HEK293T (cell line): ENCODE measurements at regions not wholly inside any gene's neighbourhood (a gene's known extent, or its start where the extent isn't known, plus 50 kb on each side); places are given as distances from the start of the nearest gene placed in this dataset.

Source experiments
- ARNT ChIP-seq: fragments of 450-650 bp; IDR thresholded peaks from 2 replicates; pipeline ENCODE4 v1.6.1; 2017; ENCODE audit warnings: mild to moderate bottlenecking
- SP1 ChIP-seq: fragments of 450-650 bp; IDR thresholded peaks from 2 replicates; pipeline ENCODE4 v1.6.1; 2017
- SUZ12 ChIP-seq: fragments of 450-650 bp; IDR thresholded peaks from 2 replicates; pipeline ENCODE4 v1.6.1; 2016; ENCODE audit warnings: mild to moderate bottlenecking
- TARDBP ChIP-seq: fragments of 450-650 bp; IDR thresholded peaks from 2 replicates; pipeline ENCODE4 v1.6.1; 2016
- TF ChIP-seq, protein P1 (sequence below): fragments of 450-650 bp; IDR thresholded peaks from 2 replicates; pipeline ENCODE4 v1.6.1; 2016

DNA sequence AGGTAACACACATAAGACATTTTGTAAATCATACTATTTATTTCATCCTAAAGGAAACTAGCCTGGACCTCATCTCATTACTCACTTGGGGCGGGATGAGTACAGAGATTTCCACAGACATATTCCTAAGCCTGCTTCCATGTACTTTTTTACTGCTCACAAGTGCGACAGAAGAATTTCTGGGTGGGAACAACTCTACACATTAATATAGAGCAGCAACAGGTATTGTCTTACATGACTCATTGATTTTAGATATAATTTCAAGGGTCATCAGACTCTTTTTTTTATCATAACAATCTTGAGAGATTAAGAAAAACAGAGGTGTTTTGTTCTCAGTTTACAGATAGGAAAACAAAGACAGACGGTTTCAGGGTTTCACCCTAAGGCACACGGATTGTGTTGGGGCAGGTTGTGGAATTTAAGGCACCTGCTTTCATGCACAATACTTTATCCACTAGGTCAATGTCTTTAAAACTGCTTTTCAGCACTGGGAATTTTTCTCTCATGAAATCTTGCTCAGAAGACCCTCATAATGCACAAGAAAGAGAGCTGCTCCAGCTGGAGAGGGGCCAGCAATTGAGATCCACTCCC is 186.7 kb upstream of the CDIN1 start:
- no peak for TF ChIP-seq TARDBP
- TF ChIP-seq SP1: no peak
- TF ChIP-seq, protein P1, sequence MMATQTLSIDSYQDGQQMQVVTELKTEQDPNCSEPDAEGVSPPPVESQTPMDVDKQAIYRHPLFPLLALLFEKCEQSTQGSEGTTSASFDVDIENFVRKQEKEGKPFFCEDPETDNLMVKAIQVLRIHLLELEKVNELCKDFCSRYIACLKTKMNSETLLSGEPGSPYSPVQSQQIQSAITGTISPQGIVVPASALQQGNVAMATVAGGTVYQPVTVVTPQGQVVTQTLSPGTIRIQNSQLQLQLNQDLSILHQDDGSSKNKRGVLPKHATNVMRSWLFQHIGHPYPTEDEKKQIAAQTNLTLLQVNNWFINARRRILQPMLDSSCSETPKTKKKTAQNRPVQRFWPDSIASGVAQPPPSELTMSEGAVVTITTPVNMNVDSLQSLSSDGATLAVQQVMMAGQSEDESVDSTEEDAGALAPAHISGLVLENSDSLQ: no peak
- TF ChIP-seq ARNT: no peak
- TF ChIP-seq SUZ12: no peak
